Mammary epithelial cell (primary cell): ENCODE measurements at regions not wholly inside any gene's neighbourhood (a gene's known extent, or its start where the extent isn't known, plus 50 kb on each side); places are given as distances from the start of the nearest gene placed in this dataset.

Experiments used
- CTCF ChIP-seq, 2 donors: IDR thresholded peaks in 1 of 2; conservative IDR thresholded peaks in 1 of 2; 2 replicates each; pipeline ENCODE4 v1.5.1; 2011 to 2012; ENCODE audit warnings: inconsistent platforms in 2 of 2, low read length in 2 of 2, mild to moderate bottlenecking in 2 of 2, control low read depth in 1 of 2, low read depth in 1 of 2; ENCODE audit not compliant: insufficient read depth in 1 of 2; ENCODE audit errors: extremely low read depth in 1 of 2
- EZH2 ChIP-seq: IDR thresholded peaks from 2 replicates; pipeline ENCODE4 v1.6.1; 2012; ENCODE audit warnings: low read length, inconsistent platforms, borderline replicate concordance

DNA sequence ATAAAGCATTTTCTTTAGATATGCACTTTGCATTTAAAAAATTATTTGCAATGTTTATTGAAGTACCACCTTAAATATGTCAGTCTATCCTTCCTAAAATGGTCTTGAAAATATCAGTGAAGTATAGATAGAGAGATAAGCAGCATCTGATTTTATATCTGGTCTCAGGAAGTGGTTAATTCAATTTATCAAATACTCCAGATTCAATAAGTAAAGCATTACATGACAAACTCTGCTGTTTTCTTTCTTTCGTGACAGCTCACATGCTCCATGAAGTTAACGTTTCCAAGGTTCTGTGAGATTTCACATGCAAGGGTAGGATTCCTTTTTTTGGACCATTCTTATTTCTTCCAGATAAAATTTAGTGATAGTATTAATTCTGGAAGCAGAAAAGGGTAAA is 775.4 kb upstream of the ROBO1 start:
- TF ChIP-seq CTCF (conservative IDR thresholded peaks at IDR 0.05 in 1 of 2, IDR thresholded peaks at IDR 0.05 in 1 of 2; ENCODE audit: extremely low read depth in 1 of 2, insufficient read depth in 1 of 2, low read depth in 1 of 2, low read length in 2 of 2) = no peak
- no peak for TF ChIP-seq EZH2
